ENCODE measurements at regions not wholly inside any gene's neighbourhood (a gene's known extent, or its start where the extent isn't known, plus 50 kb on each side); places are given as distances from the start of the nearest gene placed in this dataset.

- no peaks in the 10 kb centered on the region for H3K36me3 Mint-ChIP-seq
- Histone ChIP-seq H3K27me3 (ENCODE audit: control insufficient read depth, insufficient read depth, low read length) (no peaks in the 10 kb centered on the region), H3K9me3 (ENCODE audit: control insufficient read depth, insufficient read depth, low read length) (no peaks in the 10 kb centered on the region), H3K27ac (ENCODE audit: low read length) (no peak overlapping the region), H3K4me3 (ENCODE audit: low read length) (no peak overlapping the region), H3K4me1 (ENCODE audit: control insufficient read depth, insufficient read depth, low read length) (no peaks in the 10 kb centered on the region), H3K36me3 (ENCODE audit: control insufficient read depth, insufficient read depth, low read length) (no peaks in the 10 kb centered on the region)
- no peak for TF ChIP-seq CTCF (IDR thresholded peaks at IDR 0.05)
- intact Hi-C loops (cut with micrococcal nuclease), result no loop called here
- ATAC-seq (no peak), DNase-seq (no peak)
- H3K27me3 Mint-ChIP-seq (ENCODE audit: low read depth in 2 of 2), result peaks cover 15 to 27% of the 10 kb centered on the region in 2 donors
- 100% methylated on average over 5 of the region's 5 CpGs for WGBS (ENCODE audit: insufficient coverage)
- H3K27ac Mint-ChIP-seq, result no peak overlapping the region
- no peak overlapping the region for H3K4me3 Mint-ChIP-seq
- no peaks in the 10 kb centered on the region for H3K4me1 Mint-ChIP-seq
- H3K9me3 Mint-ChIP-seq, result no peaks in the 10 kb centered on the region
Measured at GRCh38 chr10:114711176-114711868, 53.2 kb upstream of the ABLIM1 start.

- Mint-ChIP-seq H3K9me3 (no peaks in the 10 kb centered on the region), H3K27ac (no peak overlapping the region), H3K4me3 (no peak overlapping the region), H3K27me3 (ENCODE audit: low read depth in 2 of 2) (peaks cover 15 to 25% of the 10 kb centered on the region in 2 donors), H3K4me1 (no peaks in the 10 kb centered on the region), H3K36me3 (no peaks in the 10 kb centered on the region)
- Histone ChIP-seq H3K36me3 (ENCODE audit: control insufficient read depth, insufficient read depth, low read length) (no peaks in the 10 kb centered on the region), H3K9me3 (ENCODE audit: control insufficient read depth, insufficient read depth, low read length) (no peaks in the 10 kb centered on the region), H3K27me3 (ENCODE audit: control insufficient read depth, insufficient read depth, low read length) (no peaks in the 10 kb centered on the region), H3K4me3 (ENCODE audit: low read length) (no peak overlapping the region), H3K4me1 (ENCODE audit: control insufficient read depth, insufficient read depth, low read length) (no peaks in the 10 kb centered on the region), H3K27ac (ENCODE audit: low read length) (no peak overlapping the region)
- TF ChIP-seq CTCF (IDR thresholded peaks at IDR 0.05), result no peak
- intact Hi-C loops (cut with micrococcal nuclease), result no loop called here
- DNase-seq (no peak), ATAC-seq (no peak)
- WGBS (ENCODE audit: insufficient coverage), result 90% methylated on average over 7 of the region's 7 CpGs
Measured at GRCh38 chr10:114711869-114712250, 53.8 kb upstream of the ABLIM1 start.

GRCh38 chr10:114713525-114714090, 55.5 kb upstream of the ABLIM1 start:
- H3K4me1 Mint-ChIP-seq, result no peaks in the 10 kb centered on the region
- no peak overlapping the region for H3K4me3 Mint-ChIP-seq
- intact Hi-C loops (cut with micrococcal nuclease), result no loop called here
- no peak overlapping the region for H3K27ac Mint-ChIP-seq
- H3K27me3 Mint-ChIP-seq (ENCODE audit: low read depth in 2 of 2), result peaks cover 11 to 25% of the 10 kb centered on the region in 2 donors
- H3K27me3 ChIP-seq (ENCODE audit: control insufficient read depth, insufficient read depth, low read length), result no peaks in the 10 kb centered on the region
- TF ChIP-seq CTCF (IDR thresholded peaks at IDR 0.05), result no peak
- no peaks in the 10 kb centered on the region for H3K36me3 ChIP-seq (ENCODE audit: control insufficient read depth, insufficient read depth, low read length)
- no peaks in the 10 kb centered on the region for H3K9me3 ChIP-seq (ENCODE audit: control insufficient read depth, insufficient read depth, low read length)
- no peaks in the 10 kb centered on the region for H3K4me1 ChIP-seq (ENCODE audit: control insufficient read depth, insufficient read depth, low read length)
- H3K4me3 ChIP-seq (ENCODE audit: low read length), result no peak overlapping the region
- H3K27ac ChIP-seq (ENCODE audit: low read length), result no peak overlapping the region
- H3K36me3 Mint-ChIP-seq, result no peaks in the 10 kb centered on the region
- ATAC-seq (no peak), DNase-seq (no peak)
- H3K9me3 Mint-ChIP-seq, result no peaks in the 10 kb centered on the region
- 55% methylated on average over 5 of the region's 5 CpGs for whole genome bisulfite sequencing (ENCODE audit: insufficient coverage)

GRCh38 chr10:114714281-114714741, 56.2 kb upstream of the ABLIM1 start:
- Histone ChIP-seq H3K4me3 (ENCODE audit: low read length) (no peak overlapping the region), H3K27ac (ENCODE audit: low read length) (no peak overlapping the region), H3K9me3 (ENCODE audit: control insufficient read depth, insufficient read depth, low read length) (no peaks in the 10 kb centered on the region), H3K4me1 (ENCODE audit: control insufficient read depth, insufficient read depth, low read length) (no peaks in the 10 kb centered on the region), H3K27me3 (ENCODE audit: control insufficient read depth, insufficient read depth, low read length) (no peaks in the 10 kb centered on the region), H3K36me3 (ENCODE audit: control insufficient read depth, insufficient read depth, low read length) (no peaks in the 10 kb centered on the region)
- H3K36me3 Mint-ChIP-seq, result no peaks in the 10 kb centered on the region
- intact Hi-C loops (cut with micrococcal nuclease), result no loop called here
- 82% methylated on average over 5 of the region's 5 CpGs for WGBS (ENCODE audit: insufficient coverage)
- H3K9me3 Mint-ChIP-seq, result no peaks in the 10 kb centered on the region
- TF ChIP-seq CTCF (IDR thresholded peaks at IDR 0.05), result no peak
- no peak overlapping the region for H3K27ac Mint-ChIP-seq
- no peak overlapping the region for H3K4me3 Mint-ChIP-seq
- DNase-seq, result no peak
- peaks cover 11 to 25% of the 10 kb centered on the region in 2 donors for H3K27me3 Mint-ChIP-seq (ENCODE audit: low read depth in 2 of 2)
- no peak for ATAC-seq
- no peaks in the 10 kb centered on the region for H3K4me1 Mint-ChIP-seq
